SK-N-SH treated with all-trans-retinoic acid at 6 μM for 48 hours (cell line): ENCODE measurements at regions not wholly inside any gene's neighbourhood (a gene's known extent, or its start where the extent isn't known, plus 50 kb on each side); places are given as distances from the start of the nearest gene placed in this dataset.

ENCODE experiments used
- ATAC-seq: fragments of 200-7000 bp; cut with Tn5 transposase; 3 replicates; pipeline ENCODE4 v1.9.1; 2020; ENCODE audit warnings: mild to moderate bottlenecking, moderate library complexity
- ARNTL ChIP-seq: fragments of 450-650 bp; formaldehyde crosslinking; IDR thresholded peaks from 2 replicates; pipeline ENCODE4 v1.5.0; 2020; ENCODE audit warnings: low read depth, mild to moderate bottlenecking, moderate library complexity, borderline replicate concordance
- BACH2 ChIP-seq: fragments of 250-450 bp; sonication (Bioruptor Pico); IDR thresholded peaks from 2 replicates; pipeline ENCODE4 v1.9.0; 2021; ENCODE audit warnings: mild to moderate bottlenecking, borderline replicate concordance
- CSDC2 ChIP-seq: fragments of 250-450 bp; sonication (Bioruptor Pico); IDR thresholded peaks from 2 replicates; pipeline ENCODE4 v1.5.0; 2020; ENCODE audit warnings: mild to moderate bottlenecking, moderate library complexity
- ESRRG ChIP-seq: fragments of 250-450 bp; sonication (Bioruptor Pico); IDR thresholded peaks from 2 replicates; pipeline ENCODE4 v1.6.1; 2021; ENCODE audit warnings: mild to moderate bottlenecking
- GLIS3 ChIP-seq: fragments of 250-450 bp; sonication (Bioruptor Pico); IDR thresholded peaks from 2 replicates; pipeline ENCODE4 v1.5.0; 2020; ENCODE audit warnings: mild to moderate bottlenecking, moderate library complexity
- ISL1 ChIP-seq: fragments of 250-450 bp; sonication (Bioruptor Pico); IDR thresholded peaks from 2 replicates; pipeline ENCODE4 v2.1.2; 2022; ENCODE audit warnings: mild to moderate bottlenecking, moderate library complexity
- OSR1 ChIP-seq: fragments of 250-450 bp; sonication (Bioruptor Pico); IDR thresholded peaks from 2 replicates; pipeline ENCODE4 v1.8.0; 2022; ENCODE audit warnings: moderate library complexity, mild to moderate bottlenecking, inconsistent platforms
- PPARA ChIP-seq: fragments of 250-450 bp; sonication (Bioruptor Pico); IDR thresholded peaks from 2 replicates; pipeline ENCODE4 v1.5.0; 2020; ENCODE audit warnings: mild to moderate bottlenecking, borderline replicate concordance
- RARB ChIP-seq: fragments of 250-450 bp; sonication (Bioruptor Pico); IDR thresholded peaks from 2 replicates; pipeline ENCODE4 v1.8.0; 2021; ENCODE audit warnings: mild to moderate bottlenecking, moderate library complexity
- SNAI2 ChIP-seq: fragments of 250-450 bp; sonication (Bioruptor Pico); IDR thresholded peaks from 2 replicates; pipeline ENCODE4 v1.5.0; 2020; ENCODE audit warnings: mild to moderate bottlenecking, moderate library complexity
- TOX ChIP-seq: fragments of 250-450 bp; sonication (Bioruptor Pico); IDR thresholded peaks from 2 replicates; pipeline ENCODE4 v1.8.0; 2021; ENCODE audit warnings: mild to moderate bottlenecking, moderate library complexity, borderline replicate concordance
- ZC3H10 ChIP-seq: fragments of 250-450 bp; sonication (Bioruptor Pico); IDR thresholded peaks from 2 replicates; pipeline ENCODE4 v1.5.1; 2021; ENCODE audit warnings: mild to moderate bottlenecking, moderate library complexity
- ZFP3 ChIP-seq: fragments of 250-450 bp; sonication (Bioruptor Pico); IDR thresholded peaks from 2 replicates; pipeline ENCODE4 v1.5.0; 2020; ENCODE audit warnings: mild to moderate bottlenecking, moderate library complexity
- ZFP30 ChIP-seq: fragments of 450-650 bp; formaldehyde crosslinking; IDR thresholded peaks from 2 replicates; pipeline ENCODE4 v1.5.0; 2022; ENCODE audit warnings: mild to moderate bottlenecking, moderate library complexity
- ZNF565 ChIP-seq: fragments of 450-650 bp; formaldehyde crosslinking; conservative IDR thresholded peaks from 2 replicates; pipeline ENCODE4 v1.5.0; 2020; ENCODE audit warnings: low read depth, mild to moderate bottlenecking, moderate library complexity
- ZNF70 ChIP-seq: fragments of 450-650 bp; formaldehyde crosslinking; IDR thresholded peaks from 2 replicates; pipeline ENCODE4 v1.5.0; 2020; ENCODE audit warnings: mild to moderate bottlenecking, moderate library complexity
- ZNF8 ChIP-seq: fragments of 450-650 bp; formaldehyde crosslinking; IDR thresholded peaks from 2 replicates; pipeline ENCODE4 v1.5.0; 2020; ENCODE audit warnings: mild to moderate bottlenecking, moderate library complexity
- TF ChIP-seq, protein P1 (sequence below): fragments of 250-450 bp; sonication (Bioruptor Pico); IDR thresholded peaks from 2 replicates; pipeline ENCODE4 v1.8.0; 2020; ENCODE audit warnings: mild to moderate bottlenecking, moderate library complexity, borderline replicate concordance
- TF ChIP-seq, protein P2 (sequence below): fragments of 250-450 bp; sonication (Bioruptor Pico); IDR thresholded peaks from 2 replicates; pipeline ENCODE4 v1.5.0; 2020; ENCODE audit warnings: mild to moderate bottlenecking, moderate library complexity
- TF ChIP-seq, protein P3 (sequence below): fragments of 250-450 bp; sonication (Bioruptor Pico); IDR thresholded peaks from 2 replicates; pipeline ENCODE4 v1.5.1; 2021; ENCODE audit warnings: mild to moderate bottlenecking, moderate library complexity
- TF ChIP-seq, protein P4 (sequence below): fragments of 250-450 bp; sonication (Bioruptor Pico); IDR thresholded peaks from 2 replicates; pipeline ENCODE4 v1.8.0; 2021; ENCODE audit warnings: low read depth, mild to moderate bottlenecking, moderate library complexity, borderline replicate concordance
- TF ChIP-seq, protein P5 (sequence below): fragments of 250-450 bp; sonication (Bioruptor Pico); IDR thresholded peaks from 2 replicates; pipeline ENCODE4 v1.5.1; 2020; ENCODE audit warnings: low read depth, mild to moderate bottlenecking, moderate library complexity

DNA sequence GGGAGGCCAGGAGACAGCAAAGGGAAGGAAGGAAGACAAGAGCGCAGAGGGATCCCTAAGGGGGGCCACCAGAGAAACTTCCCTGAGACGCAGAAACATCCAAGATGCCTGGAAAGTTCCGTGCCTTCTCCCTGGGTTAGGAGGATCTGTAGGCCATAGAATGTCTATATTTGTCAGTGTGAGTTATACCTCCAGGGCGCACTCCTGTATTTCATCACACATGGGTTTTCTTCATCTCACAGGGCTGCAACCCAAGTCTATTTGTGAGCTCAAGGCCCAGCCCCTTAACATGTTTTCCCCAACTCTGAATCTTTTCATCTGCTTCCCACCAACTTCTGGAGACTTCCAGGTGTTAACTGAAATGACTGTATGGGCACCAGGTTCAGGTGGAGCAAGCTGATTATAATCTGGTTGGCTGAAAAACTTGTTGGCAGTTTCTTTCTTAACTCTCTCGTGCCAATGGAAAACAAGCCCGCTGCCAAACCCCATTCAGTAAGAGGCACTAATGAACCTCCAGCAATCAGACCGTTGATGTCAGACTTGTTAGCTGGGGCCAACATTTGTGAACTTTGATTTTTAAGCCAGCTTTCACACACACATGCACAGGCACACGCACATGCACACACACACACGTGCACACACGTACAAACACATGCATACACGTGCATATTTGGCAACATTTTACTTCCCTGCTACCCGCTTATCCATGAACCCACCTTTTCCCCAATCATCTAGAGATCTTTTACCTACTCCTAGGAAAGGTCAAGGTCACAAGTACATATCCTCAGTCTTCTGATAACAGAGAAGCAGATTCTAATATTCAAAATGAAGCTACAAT lies 247.5 kb upstream of the GMDS start:
- ATAC-seq, result no peak
- TF ChIP-seq, protein P1, sequence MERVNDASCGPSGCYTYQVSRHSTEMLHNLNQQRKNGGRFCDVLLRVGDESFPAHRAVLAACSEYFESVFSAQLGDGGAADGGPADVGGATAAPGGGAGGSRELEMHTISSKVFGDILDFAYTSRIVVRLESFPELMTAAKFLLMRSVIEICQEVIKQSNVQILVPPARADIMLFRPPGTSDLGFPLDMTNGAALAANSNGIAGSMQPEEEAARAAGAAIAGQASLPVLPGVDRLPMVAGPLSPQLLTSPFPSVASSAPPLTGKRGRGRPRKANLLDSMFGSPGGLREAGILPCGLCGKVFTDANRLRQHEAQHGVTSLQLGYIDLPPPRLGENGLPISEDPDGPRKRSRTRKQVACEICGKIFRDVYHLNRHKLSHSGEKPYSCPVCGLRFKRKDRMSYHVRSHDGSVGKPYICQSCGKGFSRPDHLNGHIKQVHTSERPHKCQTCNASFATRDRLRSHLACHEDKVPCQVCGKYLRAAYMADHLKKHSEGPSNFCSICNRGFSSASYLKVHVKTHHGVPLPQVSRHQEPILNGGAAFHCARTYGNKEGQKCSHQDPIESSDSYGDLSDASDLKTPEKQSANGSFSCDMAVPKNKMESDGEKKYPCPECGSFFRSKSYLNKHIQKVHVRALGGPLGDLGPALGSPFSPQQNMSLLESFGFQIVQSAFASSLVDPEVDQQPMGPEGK (CRISPR knock-in tag), result no peak
- TF ChIP-seq, protein P2, sequence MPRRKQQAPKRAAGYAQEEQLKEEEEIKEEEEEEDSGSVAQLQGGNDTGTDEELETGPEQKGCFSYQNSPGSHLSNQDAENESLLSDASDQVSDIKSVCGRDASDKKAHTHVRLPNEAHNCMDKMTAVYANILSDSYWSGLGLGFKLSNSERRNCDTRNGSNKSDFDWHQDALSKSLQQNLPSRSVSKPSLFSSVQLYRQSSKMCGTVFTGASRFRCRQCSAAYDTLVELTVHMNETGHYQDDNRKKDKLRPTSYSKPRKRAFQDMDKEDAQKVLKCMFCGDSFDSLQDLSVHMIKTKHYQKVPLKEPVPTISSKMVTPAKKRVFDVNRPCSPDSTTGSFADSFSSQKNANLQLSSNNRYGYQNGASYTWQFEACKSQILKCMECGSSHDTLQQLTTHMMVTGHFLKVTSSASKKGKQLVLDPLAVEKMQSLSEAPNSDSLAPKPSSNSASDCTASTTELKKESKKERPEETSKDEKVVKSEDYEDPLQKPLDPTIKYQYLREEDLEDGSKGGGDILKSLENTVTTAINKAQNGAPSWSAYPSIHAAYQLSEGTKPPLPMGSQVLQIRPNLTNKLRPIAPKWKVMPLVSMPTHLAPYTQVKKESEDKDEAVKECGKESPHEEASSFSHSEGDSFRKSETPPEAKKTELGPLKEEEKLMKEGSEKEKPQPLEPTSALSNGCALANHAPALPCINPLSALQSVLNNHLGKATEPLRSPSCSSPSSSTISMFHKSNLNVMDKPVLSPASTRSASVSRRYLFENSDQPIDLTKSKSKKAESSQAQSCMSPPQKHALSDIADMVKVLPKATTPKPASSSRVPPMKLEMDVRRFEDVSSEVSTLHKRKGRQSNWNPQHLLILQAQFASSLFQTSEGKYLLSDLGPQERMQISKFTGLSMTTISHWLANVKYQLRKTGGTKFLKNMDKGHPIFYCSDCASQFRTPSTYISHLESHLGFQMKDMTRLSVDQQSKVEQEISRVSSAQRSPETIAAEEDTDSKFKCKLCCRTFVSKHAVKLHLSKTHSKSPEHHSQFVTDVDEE (CRISPR knock-in tag), result no peak
- no peak for TF ChIP-seq RARB
- no peak for TF ChIP-seq ZNF70 (CRISPR knock-in tag)
- TF ChIP-seq, protein P3, sequence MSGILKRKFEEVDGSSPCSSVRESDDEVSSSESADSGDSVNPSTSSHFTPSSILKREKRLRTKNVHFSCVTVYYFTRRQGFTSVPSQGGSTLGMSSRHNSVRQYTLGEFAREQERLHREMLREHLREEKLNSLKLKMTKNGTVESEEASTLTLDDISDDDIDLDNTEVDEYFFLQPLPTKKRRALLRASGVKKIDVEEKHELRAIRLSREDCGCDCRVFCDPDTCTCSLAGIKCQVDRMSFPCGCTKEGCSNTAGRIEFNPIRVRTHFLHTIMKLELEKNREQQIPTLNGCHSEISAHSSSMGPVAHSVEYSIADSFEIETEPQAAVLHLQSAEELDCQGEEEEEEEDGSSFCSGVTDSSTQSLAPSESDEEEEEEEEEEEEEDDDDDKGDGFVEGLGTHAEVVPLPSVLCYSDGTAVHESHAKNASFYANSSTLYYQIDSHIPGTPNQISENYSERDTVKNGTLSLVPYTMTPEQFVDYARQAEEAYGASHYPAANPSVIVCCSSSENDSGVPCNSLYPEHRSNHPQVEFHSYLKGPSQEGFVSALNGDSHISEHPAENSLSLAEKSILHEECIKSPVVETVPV (CRISPR knock-in tag), result no peak
- no peak for TF ChIP-seq ESRRG (CRISPR knock-in tag)
- TF ChIP-seq, protein P4, sequence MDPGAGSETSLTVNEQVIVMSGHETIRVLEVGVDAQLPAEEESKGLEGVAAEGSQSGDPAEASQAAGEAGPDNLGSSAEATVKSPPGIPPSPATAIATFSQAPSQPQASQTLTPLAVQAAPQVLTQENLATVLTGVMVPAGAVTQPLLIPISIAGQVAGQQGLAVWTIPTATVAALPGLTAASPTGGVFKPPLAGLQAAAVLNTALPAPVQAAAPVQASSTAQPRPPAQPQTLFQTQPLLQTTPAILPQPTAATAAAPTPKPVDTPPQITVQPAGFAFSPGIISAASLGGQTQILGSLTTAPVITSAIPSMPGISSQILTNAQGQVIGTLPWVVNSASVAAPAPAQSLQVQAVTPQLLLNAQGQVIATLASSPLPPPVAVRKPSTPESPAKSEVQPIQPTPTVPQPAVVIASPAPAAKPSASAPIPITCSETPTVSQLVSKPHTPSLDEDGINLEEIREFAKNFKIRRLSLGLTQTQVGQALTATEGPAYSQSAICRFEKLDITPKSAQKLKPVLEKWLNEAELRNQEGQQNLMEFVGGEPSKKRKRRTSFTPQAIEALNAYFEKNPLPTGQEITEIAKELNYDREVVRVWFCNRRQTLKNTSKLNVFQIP (CRISPR knock-in tag), result no peak
- TF ChIP-seq OSR1 (CRISPR knock-in tag), result no peak

DNA sequence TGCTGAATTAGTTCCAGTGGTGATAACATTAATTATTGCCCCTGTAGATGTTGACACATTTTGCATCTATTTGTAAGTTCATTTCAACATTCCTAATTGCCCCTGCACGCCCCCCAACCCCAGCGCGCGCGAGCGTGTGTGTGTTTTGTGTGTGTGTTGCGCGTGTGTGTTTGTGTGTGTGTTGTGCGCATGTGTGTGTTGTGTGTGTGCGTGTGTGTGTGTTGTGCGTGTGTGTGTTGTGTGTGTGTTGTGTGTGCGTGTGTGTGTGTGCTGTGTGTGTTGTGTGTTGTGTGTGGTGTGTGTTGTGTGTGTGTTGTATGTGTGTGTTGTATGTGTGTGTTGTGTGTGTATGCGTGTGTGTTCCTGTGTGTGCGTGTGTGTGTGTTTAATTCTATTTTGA lies 245.7 kb upstream of the GMDS start:
- TF ChIP-seq GLIS3 (CRISPR knock-in tag) (no peak), ZNF565 (no peak), ESRRG (CRISPR knock-in tag) (no peak), ZFP3 (CRISPR knock-in tag) (no peak), SNAI2 (CRISPR knock-in tag) (no peak), ZNF8 (CRISPR knock-in tag) (no peak), OSR1 (CRISPR knock-in tag) (no peak), ZNF70 (CRISPR knock-in tag) (no peak), RARB (no peak), BACH2 (CRISPR knock-in tag) (no peak), PPARA (CRISPR knock-in tag) (no peak), ISL1 (no peak), ZC3H10 (CRISPR knock-in tag) (no peak), CSDC2 (CRISPR knock-in tag) (no peak), TOX (CRISPR knock-in tag) (no peak), ZFP30 (CRISPR knock-in tag) (no peak), ARNTL (CRISPR knock-in tag) (no peak)
- TF ChIP-seq, protein P1 (CRISPR knock-in tag), result no peak
- TF ChIP-seq, protein P2 (CRISPR knock-in tag), result no peak
- TF ChIP-seq, protein P5, sequence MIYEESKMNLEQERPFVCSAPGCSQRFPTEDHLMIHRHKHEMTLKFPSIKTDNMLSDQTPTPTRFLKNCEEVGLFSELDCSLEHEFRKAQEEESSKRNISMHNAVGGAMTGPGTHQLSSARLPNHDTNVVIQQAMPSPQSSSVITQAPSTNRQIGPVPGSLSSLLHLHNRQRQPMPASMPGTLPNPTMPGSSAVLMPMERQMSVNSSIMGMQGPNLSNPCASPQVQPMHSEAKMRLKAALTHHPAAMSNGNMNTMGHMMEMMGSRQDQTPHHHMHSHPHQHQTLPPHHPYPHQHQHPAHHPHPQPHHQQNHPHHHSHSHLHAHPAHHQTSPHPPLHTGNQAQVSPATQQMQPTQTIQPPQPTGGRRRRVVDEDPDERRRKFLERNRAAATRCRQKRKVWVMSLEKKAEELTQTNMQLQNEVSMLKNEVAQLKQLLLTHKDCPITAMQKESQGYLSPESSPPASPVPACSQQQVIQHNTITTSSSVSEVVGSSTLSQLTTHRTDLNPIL (CRISPR knock-in tag), result no peak
- no peak for ATAC-seq
